ENCODE measurements at regions not wholly inside any gene's neighbourhood (a gene's known extent, or its start where the extent isn't known, plus 50 kb on each side); places are given as distances from the start of the nearest gene placed in this dataset.

- TF ChIP-seq, protein P1, sequence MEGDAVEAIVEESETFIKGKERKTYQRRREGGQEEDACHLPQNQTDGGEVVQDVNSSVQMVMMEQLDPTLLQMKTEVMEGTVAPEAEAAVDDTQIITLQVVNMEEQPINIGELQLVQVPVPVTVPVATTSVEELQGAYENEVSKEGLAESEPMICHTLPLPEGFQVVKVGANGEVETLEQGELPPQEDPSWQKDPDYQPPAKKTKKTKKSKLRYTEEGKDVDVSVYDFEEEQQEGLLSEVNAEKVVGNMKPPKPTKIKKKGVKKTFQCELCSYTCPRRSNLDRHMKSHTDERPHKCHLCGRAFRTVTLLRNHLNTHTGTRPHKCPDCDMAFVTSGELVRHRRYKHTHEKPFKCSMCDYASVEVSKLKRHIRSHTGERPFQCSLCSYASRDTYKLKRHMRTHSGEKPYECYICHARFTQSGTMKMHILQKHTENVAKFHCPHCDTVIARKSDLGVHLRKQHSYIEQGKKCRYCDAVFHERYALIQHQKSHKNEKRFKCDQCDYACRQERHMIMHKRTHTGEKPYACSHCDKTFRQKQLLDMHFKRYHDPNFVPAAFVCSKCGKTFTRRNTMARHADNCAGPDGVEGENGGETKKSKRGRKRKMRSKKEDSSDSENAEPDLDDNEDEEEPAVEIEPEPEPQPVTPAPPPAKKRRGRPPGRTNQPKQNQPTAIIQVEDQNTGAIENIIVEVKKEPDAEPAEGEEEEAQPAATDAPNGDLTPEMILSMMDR (IDR thresholded peaks at IDR 0.05) = no peak
- Histone ChIP-seq H3K27ac (no peak overlapping the region), H3K4me1 (no peaks in the 10 kb centered on the region), H3K4me3 (no peak overlapping the region), H3K9me3 (no peaks in the 10 kb centered on the region), H3K27me3 (no peaks in the 10 kb centered on the region), H3K36me3 (no peaks in the 10 kb centered on the region)
- intact Hi-C loops (cut with DNase I) = no loop called here
- DNase-seq (ENCODE audit: low spot score in 2 of 2) = no peak
Observed at GRCh38 chr5:34562791-34563190, 93.3 kb upstream of the RAI14 start.

DNA sequence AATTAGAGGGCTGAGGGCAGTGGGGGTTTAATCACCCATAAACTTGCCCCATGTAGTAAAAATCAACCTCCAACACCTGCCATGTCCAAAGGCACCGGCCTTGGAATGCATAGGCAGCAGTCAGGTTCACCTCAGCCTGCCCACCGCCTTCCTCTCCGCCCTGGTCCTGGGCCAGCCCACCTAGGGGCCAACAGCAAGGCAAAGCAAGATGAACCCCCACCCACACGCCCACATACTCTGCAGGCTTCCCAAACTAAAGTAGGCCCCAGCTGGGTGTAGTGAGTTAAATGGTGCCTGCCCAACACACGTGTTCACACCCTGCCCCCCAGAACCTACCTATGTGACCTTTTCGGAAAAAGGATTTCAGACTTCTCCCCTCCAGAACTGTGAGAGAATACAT lies 92.9 kb upstream of the RAI14 start:
- no peaks in the 10 kb centered on the region for H3K9me3 ChIP-seq
- H3K27me3 ChIP-seq = no peaks in the 10 kb centered on the region
- intact Hi-C loops (cut with DNase I) = no loop called here
- no peaks in the 10 kb centered on the region for H3K4me1 ChIP-seq
- no peaks in the 10 kb centered on the region for H3K36me3 ChIP-seq
- no peak overlapping the region for H3K27ac ChIP-seq
- no peak for DNase-seq (ENCODE audit: low spot score in 2 of 2)
- H3K4me3 ChIP-seq = no peak overlapping the region
- TF ChIP-seq, protein P1 (IDR thresholded peaks at IDR 0.05) = no peak

DNA sequence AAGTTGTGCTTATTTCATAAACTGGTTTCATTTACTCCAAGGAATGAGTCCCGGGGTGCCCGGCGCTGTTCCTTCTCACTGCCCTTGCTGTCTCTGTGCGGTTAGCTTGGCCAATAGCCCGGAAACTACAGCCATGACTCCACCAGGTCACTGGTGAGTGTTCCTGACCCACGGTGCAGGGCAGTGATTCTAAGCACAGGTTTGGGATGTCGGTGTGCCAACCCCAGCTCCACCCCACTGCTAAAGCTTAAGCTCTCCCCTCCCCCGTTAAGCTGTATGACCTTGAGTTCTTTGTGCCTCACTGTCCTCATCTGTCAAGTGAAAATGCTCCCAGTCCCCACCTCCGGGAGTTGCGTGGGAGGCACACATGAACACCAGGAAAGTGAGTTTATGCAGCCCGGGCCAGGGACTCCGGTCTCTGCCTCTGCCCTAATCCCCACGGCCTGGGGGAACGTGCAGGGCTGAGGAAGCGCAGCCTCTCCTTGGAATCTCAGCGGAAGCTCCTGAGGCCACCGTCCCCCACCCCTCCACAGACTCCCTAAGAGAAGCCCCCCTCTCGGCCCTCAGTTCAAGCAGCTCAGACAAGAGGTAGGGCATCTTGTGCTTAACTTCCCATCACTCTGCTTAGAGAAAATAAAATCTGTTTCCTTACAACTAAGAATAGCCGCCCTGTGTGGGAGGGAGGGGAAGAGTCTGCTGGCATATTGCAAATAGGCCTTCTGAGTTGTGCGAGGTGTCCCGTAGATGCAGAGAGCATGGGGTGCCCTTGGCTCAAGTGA lies 92.0 kb upstream of the RAI14 start:
- H3K27ac ChIP-seq = peak overlapping the region; percentile 27 to 39

GRCh38 chr5:34564710-34565235 lies 91.4 kb upstream of the RAI14 start:
- intact Hi-C loops (cut with DNase I) = no loop called here
- DNase-seq (ENCODE audit: low spot score in 2 of 2) = no peak
- TF ChIP-seq, protein P1 (IDR thresholded peaks at IDR 0.05) = no peak
- Histone ChIP-seq H3K27ac (peak overlapping the region in 1 of 2 donors; percentile 39), H3K9me3 (no peaks in the 10 kb centered on the region), H3K36me3 (no peaks in the 10 kb centered on the region), H3K27me3 (no peaks in the 10 kb centered on the region), H3K4me1 (no peaks in the 10 kb centered on the region), H3K4me3 (no peak overlapping the region)

More for the DNA sequence above, 92.0 kb upstream of the RAI14 start:
- DNase-seq (ENCODE audit: low spot score in 2 of 2) = no peak
- Histone ChIP-seq H3K4me1 (no peaks in the 10 kb centered on the region), H3K4me3 (peak overlapping the region in 1 of 2 donors; percentile 8), H3K36me3 (no peaks in the 10 kb centered on the region), H3K9me3 (no peaks in the 10 kb centered on the region), H3K27me3 (no peaks in the 10 kb centered on the region)
- TF ChIP-seq, protein P1 (IDR thresholded peaks at IDR 0.05) = no peak
- intact Hi-C loops (cut with DNase I) = no loop called here

DNA sequence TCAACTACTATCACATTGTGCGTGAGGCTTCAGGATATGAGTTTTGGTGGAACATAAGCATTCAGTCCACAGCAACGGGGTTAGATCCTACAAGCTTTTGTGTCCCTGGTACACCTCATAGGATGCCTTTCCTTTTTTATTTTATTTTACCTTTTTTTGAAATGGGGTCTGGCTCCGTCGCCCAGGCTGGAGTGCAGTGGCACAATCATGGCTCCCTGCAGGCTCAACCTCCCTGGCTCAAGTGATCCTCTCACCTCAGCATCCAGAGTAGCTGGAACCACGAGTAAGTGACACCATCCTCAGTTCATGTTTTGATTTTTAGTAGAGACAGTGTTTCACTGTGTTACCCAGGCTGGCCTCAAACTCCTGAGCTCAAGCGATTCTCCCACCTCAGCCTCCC lies 86.0 kb upstream of the RAI14 start:
- DNase-seq (ENCODE audit: low spot score in 2 of 2) = no peak
- Histone ChIP-seq H3K27me3 (no peaks in the 10 kb centered on the region), H3K27ac (no peak overlapping the region), H3K4me3 (no peak overlapping the region), H3K36me3 (no peaks in the 10 kb centered on the region), H3K9me3 (no peaks in the 10 kb centered on the region), H3K4me1 (peaks cover 0 to 3% of the 10 kb centered on the region in 2 donors)
- intact Hi-C loops (cut with DNase I) = no loop called here
- TF ChIP-seq, protein P1 (IDR thresholded peaks at IDR 0.05) = no peak

All from ascending aorta (tissue), 2 donors.